ENCODE measurements at regions not wholly inside any gene's neighbourhood (a gene's known extent, or its start where the extent isn't known, plus 50 kb on each side); places are given as distances from the start of the nearest gene placed in this dataset.

DNA sequence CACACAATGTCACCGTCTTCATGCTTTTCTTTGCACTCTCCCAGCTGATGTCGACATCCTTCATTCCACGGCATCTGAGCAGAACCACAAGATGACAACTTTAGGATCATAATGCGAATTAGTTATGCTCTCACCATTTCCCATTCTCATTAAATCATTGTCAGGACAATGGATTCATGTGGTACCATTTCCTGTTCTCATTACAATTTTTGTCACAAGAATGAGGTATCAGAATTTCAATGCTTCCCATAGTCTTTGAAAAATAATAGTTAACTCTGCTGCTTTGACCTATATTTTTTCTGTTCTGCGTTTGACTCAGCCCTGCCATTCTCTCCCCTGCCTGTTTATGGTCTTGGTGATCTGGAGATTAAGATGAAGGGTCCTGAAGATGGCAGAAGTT is 175.7 kb upstream of the MDFIC2 start:
- TF ChIP-seq, protein P1, sequence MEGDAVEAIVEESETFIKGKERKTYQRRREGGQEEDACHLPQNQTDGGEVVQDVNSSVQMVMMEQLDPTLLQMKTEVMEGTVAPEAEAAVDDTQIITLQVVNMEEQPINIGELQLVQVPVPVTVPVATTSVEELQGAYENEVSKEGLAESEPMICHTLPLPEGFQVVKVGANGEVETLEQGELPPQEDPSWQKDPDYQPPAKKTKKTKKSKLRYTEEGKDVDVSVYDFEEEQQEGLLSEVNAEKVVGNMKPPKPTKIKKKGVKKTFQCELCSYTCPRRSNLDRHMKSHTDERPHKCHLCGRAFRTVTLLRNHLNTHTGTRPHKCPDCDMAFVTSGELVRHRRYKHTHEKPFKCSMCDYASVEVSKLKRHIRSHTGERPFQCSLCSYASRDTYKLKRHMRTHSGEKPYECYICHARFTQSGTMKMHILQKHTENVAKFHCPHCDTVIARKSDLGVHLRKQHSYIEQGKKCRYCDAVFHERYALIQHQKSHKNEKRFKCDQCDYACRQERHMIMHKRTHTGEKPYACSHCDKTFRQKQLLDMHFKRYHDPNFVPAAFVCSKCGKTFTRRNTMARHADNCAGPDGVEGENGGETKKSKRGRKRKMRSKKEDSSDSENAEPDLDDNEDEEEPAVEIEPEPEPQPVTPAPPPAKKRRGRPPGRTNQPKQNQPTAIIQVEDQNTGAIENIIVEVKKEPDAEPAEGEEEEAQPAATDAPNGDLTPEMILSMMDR (IDR thresholded peaks at IDR 0.05 in 4 of 5, conservative IDR thresholded peaks at IDR 0.05 in 1 of 5): no peak
- no peak for TF ChIP-seq POLR2A (IDR thresholded peaks at IDR 0.05)

All from gastrocnemius medialis (tissue), 4 donors.